ENCODE measurements at regions not wholly inside any gene's neighbourhood (a gene's known extent, or its start where the extent isn't known, plus 50 kb on each side); places are given as distances from the start of the nearest gene placed in this dataset.

GRCh38 chr6:5946701-5947100, 60.0 kb downstream of the NRN1 start:
- ATAC-seq (ENCODE audit: low read depth) (no peak), DNase-seq (no peak)
- peaks cover 11% of the 10 kb centered on the region for H3K27me3 Mint-ChIP-seq
- H3K4me3 Mint-ChIP-seq, result no peak overlapping the region
- intact Hi-C loops (cut with micrococcal nuclease), result no loop called here
- no peaks in the 10 kb centered on the region for H3K4me1 Mint-ChIP-seq
- TF ChIP-seq CTCF (IDR thresholded peaks at IDR 0.05), result no peak
- POLR2A ChIA-PET, result no interaction called here
- CTCF ChIA-PET, result interaction anchor here (0.7 kb wide), 1 partner anchor 1305 kb away, joined by 4 read pairs; no protein-coding TSS in a partner anchor
- peaks cover 14% of the 10 kb centered on the region for H3K9me3 Mint-ChIP-seq
- no peaks in the 10 kb centered on the region for H3K36me3 Mint-ChIP-seq (ENCODE audit: low read depth)
- no peak overlapping the region for H3K27ac Mint-ChIP-seq

GRCh38 chr6:5946181-5946580, 60.5 kb downstream of the NRN1 start:
- Mint-ChIP-seq H3K27me3 (peaks cover 11% of the 10 kb centered on the region), H3K4me1 (no peaks in the 10 kb centered on the region), H3K27ac (no peak overlapping the region), H3K9me3 (peaks cover 14% of the 10 kb centered on the region), H3K4me3 (no peak overlapping the region), H3K36me3 (ENCODE audit: low read depth) (no peaks in the 10 kb centered on the region)
- CTCF ChIA-PET, result interaction anchor here (0.7 kb wide), 1 partner anchor 1306 kb away, joined by 4 read pairs; no protein-coding TSS in a partner anchor
- ATAC-seq (ENCODE audit: low read depth) (no peak), DNase-seq (no peak)
- TF ChIP-seq CTCF (IDR thresholded peaks at IDR 0.05), result no peak
- intact Hi-C loops (cut with micrococcal nuclease), result no loop called here
- POLR2A ChIA-PET, result no interaction called here

GRCh38 chr6:5943591-5943990, 63.1 kb downstream of the NRN1 start:
- intact Hi-C loops (cut with micrococcal nuclease), result no loop called here
- DNase-seq (no peak), ATAC-seq (ENCODE audit: low read depth) (no peak)
- no peak overlapping the region for H3K4me3 Mint-ChIP-seq
- no peak for TF ChIP-seq CTCF (IDR thresholded peaks at IDR 0.05)
- ChIA-PET POLR2A (interaction anchor here (0.6 kb wide), 1 partner anchor 1258 kb away, joined by 3 read pairs; no protein-coding TSS in a partner anchor), CTCF (no interaction called here)
- H3K27ac Mint-ChIP-seq, result no peak overlapping the region
- H3K9me3 Mint-ChIP-seq, result peaks cover 14% of the 10 kb centered on the region
- no peaks in the 10 kb centered on the region for H3K4me1 Mint-ChIP-seq
- no peaks in the 10 kb centered on the region for H3K36me3 Mint-ChIP-seq (ENCODE audit: low read depth)
- H3K27me3 Mint-ChIP-seq, result peaks cover 13% of the 10 kb centered on the region

GRCh38 chr6:5942591-5942990, 64.1 kb downstream of the NRN1 start:
- Mint-ChIP-seq H3K9me3 (peaks cover 14% of the 10 kb centered on the region), H3K36me3 (ENCODE audit: low read depth) (no peaks in the 10 kb centered on the region), H3K27me3 (peaks cover 7% of the 10 kb centered on the region), H3K4me1 (no peaks in the 10 kb centered on the region), H3K27ac (no peak overlapping the region), H3K4me3 (no peak overlapping the region)
- ChIA-PET CTCF (no interaction called here), POLR2A (no interaction called here)
- no peak for ATAC-seq (ENCODE audit: low read depth)
- TF ChIP-seq CTCF (IDR thresholded peaks at IDR 0.05), result no peak
- intact Hi-C loops (cut with micrococcal nuclease), result no loop called here
- DNase-seq, result no peak

- no peaks in the 10 kb centered on the region for H3K4me1 Mint-ChIP-seq
- intact Hi-C loops (cut with micrococcal nuclease), result no loop called here
- DNase-seq (no peak), ATAC-seq (ENCODE audit: low read depth) (no peak)
- no peak overlapping the region for H3K4me3 Mint-ChIP-seq
- no peak overlapping the region for H3K27ac Mint-ChIP-seq
- no peak for TF ChIP-seq CTCF (IDR thresholded peaks at IDR 0.05)
- POLR2A ChIA-PET, result no interaction called here
- CTCF ChIA-PET, result no interaction called here
- H3K36me3 Mint-ChIP-seq (ENCODE audit: low read depth), result no peaks in the 10 kb centered on the region
- H3K27me3 Mint-ChIP-seq, result peaks cover 9% of the 10 kb centered on the region
- peaks cover 14% of the 10 kb centered on the region for H3K9me3 Mint-ChIP-seq
Observed at GRCh38 chr6:5941188-5941587, 65.5 kb downstream of the NRN1 start.

Measured in activated B cell treated with CpG ODN at 0.5 μM for 24 hours (primary cell).